Hindlimb muscle (tissue), 1 donor: ENCODE measurements at regions not wholly inside any gene's neighbourhood (a gene's known extent, or its start where the extent isn't known, plus 50 kb on each side); places are given as distances from the start of the nearest gene placed in this dataset.

Source experiments
- DNase-seq: peaks from one replicate; pipeline ENCODE4 v3.0.0-alpha.2; 2013

GRCh38 chr3:189563853-189564563 lies 67.2 kb upstream of the TP63 start:
- DNase-seq: no peak

GRCh38 chr3:189566550-189567130 lies 64.5 kb upstream of the TP63 start:
- no peak for DNase-seq

DNA sequence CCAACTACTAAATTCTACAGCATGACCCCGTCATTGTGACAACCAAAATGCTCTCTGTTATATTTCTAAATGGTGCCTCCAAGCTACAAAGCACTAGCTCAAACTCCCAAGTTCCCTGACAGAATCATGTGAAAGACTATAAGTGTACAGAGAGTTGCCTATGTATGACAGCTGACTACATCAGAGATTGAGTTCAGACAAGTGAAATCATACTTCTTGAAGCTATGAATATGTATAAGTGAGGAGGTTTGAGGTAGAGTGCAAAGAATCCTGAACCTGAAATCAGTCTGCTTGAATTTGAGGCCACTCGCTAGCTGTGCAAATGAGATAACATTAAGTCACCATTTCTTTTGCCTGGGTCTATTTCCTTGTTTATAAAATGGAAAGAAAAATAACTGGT lies 63.9 kb upstream of the TP63 start:
- no peak for DNase-seq

- peak; percentile 4 for DNase-seq
Measured at GRCh38 chr3:189567766-189568420, 63.3 kb upstream of the TP63 start.

DNA sequence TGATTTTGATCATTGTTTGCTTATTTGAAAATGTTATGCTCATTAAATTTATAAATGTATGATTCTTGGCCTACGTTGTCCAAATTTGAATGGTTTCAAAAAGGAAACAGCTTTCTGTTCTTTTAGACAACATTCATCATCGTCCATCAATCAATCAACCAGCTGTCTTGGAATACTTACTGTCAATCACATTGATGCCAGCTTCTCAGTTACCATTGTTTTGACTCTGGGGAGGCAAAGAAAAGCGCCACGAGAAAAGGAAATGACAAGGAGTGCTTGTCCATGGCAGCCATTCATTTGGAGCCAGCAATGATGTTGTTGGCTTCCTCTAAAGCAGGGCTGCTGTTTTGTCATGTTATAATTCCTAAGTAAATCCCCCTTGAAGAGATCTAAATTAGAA lies 62.2 kb upstream of the TP63 start:
- DNase-seq: no peak

DNA sequence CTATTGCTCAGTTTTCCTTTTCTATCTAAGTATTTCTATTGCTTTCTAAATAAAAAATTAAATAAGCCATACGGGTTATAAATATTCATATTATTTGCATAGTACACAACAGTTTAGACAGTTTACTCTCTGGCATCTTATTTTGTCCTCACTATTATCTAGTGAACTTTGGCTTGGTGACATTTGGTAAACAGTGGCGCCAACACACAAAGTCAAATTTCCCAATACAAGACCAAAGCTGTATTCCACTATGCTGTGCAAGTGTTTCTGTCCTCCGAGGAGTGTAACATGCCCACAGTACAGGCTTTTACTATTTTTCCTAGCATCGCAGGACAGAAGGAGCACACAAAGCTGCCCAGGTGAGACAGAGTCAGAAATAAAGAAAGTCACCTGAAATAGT lies 61.7 kb upstream of the TP63 start:
- no peak for DNase-seq

GRCh38 chr3:189570916-189571315 lies 60.3 kb upstream of the TP63 start:
- DNase-seq: no peak

DNA sequence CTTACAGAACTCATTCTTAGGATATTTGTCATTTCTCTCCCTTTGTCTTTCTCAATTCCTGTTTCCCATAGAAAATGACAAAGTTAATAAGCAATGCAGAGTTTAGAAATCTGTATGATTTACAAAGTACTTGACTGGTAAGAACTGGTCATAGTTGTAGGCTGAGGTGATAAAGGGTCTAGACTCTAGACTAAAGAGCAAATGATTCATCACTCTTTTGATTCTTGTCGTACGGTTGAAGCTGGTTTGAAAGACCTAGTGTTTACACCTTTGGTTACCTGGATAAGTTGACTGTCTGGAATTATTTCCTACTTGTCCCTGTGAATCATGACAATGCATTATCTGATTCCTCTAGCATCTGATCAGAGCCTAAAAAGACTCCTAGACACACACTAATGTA lies 58.9 kb upstream of the TP63 start:
- DNase-seq: no peak

DNA sequence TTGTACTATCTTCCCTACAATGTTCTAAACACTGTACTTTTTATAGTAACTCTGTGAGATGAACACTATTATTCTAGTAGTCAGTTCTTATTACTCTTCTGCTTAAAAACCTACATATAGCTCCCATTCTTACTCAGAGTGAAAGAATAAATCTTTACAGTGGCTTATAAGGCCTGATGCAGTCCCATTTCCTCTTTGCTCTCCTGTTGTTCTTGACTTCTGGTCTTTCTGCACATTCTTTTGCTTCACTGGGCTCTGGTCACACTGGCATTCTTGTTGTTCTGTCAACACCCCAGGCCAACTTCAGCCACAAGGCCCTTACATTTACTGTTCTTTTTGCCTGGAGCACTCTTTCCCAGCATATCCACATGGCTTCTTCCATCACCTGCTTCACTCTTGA lies 58.2 kb upstream of the TP63 start:
- no peak for DNase-seq

DNA sequence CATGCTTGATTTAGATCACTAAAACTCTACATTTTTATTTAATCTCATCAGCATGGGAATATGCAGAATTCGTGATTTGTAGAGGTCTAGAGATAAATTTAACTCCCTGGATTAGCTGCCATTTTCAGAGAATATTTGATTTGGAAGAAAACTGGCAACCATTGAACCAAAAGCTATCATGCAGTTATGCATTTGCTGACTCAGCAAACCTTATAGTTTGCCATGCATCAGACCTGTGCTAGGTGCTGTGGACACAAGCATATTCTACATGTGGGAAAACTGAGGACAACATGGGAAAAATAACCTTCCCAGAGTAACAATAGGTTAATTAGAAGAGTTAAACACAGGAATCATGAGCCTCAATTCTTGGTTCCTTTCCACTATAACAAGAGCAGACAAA lies 54.7 kb upstream of the TP63 start:
- no peak for DNase-seq

DNA sequence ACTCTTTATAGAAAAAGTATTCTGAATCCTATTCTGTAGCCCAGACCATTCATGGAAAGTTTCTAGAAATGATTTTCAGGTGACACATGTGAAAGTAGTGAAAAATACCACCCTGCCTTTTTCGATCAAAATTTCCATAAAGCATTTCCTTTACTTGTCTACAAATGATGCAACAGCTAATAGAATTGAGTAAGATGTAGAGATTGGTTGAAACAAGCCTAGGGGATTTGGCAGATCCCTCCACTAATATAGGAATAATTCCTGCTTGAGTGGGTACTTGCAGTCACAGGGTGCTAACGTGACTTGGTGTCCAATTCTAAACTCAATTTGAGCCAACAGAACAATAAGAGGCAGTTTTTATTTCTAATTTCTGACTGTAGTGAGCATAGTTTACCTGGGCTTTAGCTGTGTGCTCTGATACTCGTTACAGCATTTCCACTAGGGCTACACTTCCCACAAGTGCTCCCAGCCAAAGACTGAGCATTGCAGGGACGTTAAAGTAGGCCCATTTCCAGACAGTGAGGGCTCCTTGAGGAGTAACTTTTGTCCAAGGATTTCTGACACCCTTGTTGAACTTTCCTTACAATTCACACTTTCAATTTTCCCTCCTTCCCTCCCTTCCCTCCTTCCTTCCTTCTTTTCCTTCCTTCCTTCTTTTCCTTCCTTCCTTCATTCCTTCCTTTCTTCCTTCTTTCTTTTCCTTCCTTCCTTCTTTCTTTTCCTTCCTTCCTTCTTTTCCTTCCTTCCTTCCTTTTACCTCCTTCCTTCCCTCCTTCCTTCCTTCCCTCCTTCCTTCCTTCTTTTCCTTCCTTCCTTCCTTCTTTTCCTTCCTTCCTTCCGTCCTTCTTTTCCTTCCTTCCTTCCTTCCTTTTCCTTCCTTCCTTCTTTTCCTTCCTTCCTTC lies 53.9 kb upstream of the TP63 start:
- DNase-seq: no peak

- no peak for DNase-seq
Measured at GRCh38 chr3:189580190-189580589, 51.0 kb upstream of the TP63 start.
